H9 (cell line): ENCODE measurements at regions not wholly inside any gene's neighbourhood (a gene's known extent, or its start where the extent isn't known, plus 50 kb on each side); places are given as distances from the start of the nearest gene placed in this dataset.

Source experiments
- DNase-seq: peaks from one replicate; pipeline ENCODE4 v3.0.0-alpha.2; 2017
- H2AFZ ChIP-seq: one replicate; pipeline ENCODE4 v1.6.1; 2013; ENCODE audit warnings: mild to moderate bottlenecking, low read length, control low read depth, moderate library complexity
- H2AK5ac ChIP-seq: 2 replicates; pipeline ENCODE4 v1.6.1; 2013; ENCODE audit warnings: low read length, control low read depth, mixed read lengths; ENCODE audit not compliant: insufficient read length
- H2BK120ac ChIP-seq: one replicate; pipeline ENCODE4 v1.6.1; 2013; ENCODE audit warnings: low read depth, mild to moderate bottlenecking, low read length, control low read depth, inconsistent platforms; ENCODE audit not compliant: poor library complexity, severe bottlenecking
- H2BK12ac ChIP-seq: 2 replicates; pipeline ENCODE4 v1.6.1; 2013; ENCODE audit warnings: low read length, control low read depth, mixed read lengths, low read depth; ENCODE audit not compliant: insufficient read length
- H2BK15ac ChIP-seq: 2 replicates; pipeline ENCODE4 v1.6.1; 2013; ENCODE audit warnings: low read depth, low read length, control low read depth
- H2BK20ac ChIP-seq: one replicate; pipeline ENCODE4 v1.6.1; 2013; ENCODE audit warnings: low read depth, mild to moderate bottlenecking, low read length, control low read depth, inconsistent platforms; ENCODE audit not compliant: poor library complexity, severe bottlenecking
- H2BK5ac ChIP-seq: 2 replicates; pipeline ENCODE4 v1.6.1; 2013; ENCODE audit warnings: low read length, control low read depth, mixed read lengths; ENCODE audit not compliant: insufficient read length
- H3K14ac ChIP-seq: 2 replicates; pipeline ENCODE4 v1.6.1; 2013; ENCODE audit warnings: low read length, control low read depth; ENCODE audit not compliant: insufficient read depth
- H3K18ac ChIP-seq: 2 replicates; pipeline ENCODE4 v1.6.1; 2013; ENCODE audit warnings: low read depth, mild to moderate bottlenecking, mixed read lengths, low read length, control low read depth; ENCODE audit not compliant: insufficient read length
- H3K23ac ChIP-seq: 2 replicates; pipeline ENCODE4 v1.6.1; 2013; ENCODE audit warnings: low read length, control low read depth, mixed read lengths, low read depth; ENCODE audit not compliant: insufficient read length
- H3K23me2 ChIP-seq: 2 replicates; pipeline ENCODE4 v1.6.1; 2013; ENCODE audit warnings: low read depth, mild to moderate bottlenecking, mixed read lengths, low read length, control low read depth; ENCODE audit not compliant: insufficient read length, poor library complexity, severe bottlenecking
- H3K27ac ChIP-seq: 2 replicates; pipeline ENCODE4 v1.5.1; 2013; ENCODE audit warnings: low read length, control low read depth, mixed read lengths, low read depth; ENCODE audit not compliant: insufficient read length
- H3K27me3 ChIP-seq: 2 replicates; pipeline ENCODE4 v1.6.1; 2013; ENCODE audit warnings: low read length, control low read depth, inconsistent platforms; ENCODE audit not compliant: insufficient read depth
- H3K4ac ChIP-seq: 2 replicates; pipeline ENCODE4 v1.6.1; 2013; ENCODE audit warnings: low read depth, mild to moderate bottlenecking, control low read depth, inconsistent platforms, low read length, moderate library complexity
- H3K4me1 ChIP-seq: 2 replicates; pipeline ENCODE4 v1.6.1; 2013; ENCODE audit warnings: low read length, control low read depth, inconsistent platforms; ENCODE audit not compliant: insufficient read depth
- H3K4me2 ChIP-seq: 2 replicates; pipeline ENCODE4 v1.6.1; 2013; ENCODE audit warnings: low read length, control low read depth, mixed read lengths; ENCODE audit not compliant: insufficient read length, insufficient read depth
- H3K56ac ChIP-seq: 2 replicates; pipeline ENCODE4 v1.6.1; 2013; ENCODE audit warnings: low read depth, mild to moderate bottlenecking, mixed read lengths, low read length, control low read depth; ENCODE audit not compliant: insufficient read length
- H3K79me1 ChIP-seq: 2 replicates; pipeline ENCODE4 v1.6.1; 2013; ENCODE audit warnings: low read depth, mild to moderate bottlenecking, moderate library complexity, low read length, control low read depth, inconsistent platforms; ENCODE audit not compliant: insufficient read depth, poor library complexity, severe bottlenecking
- H3K79me2 ChIP-seq: 2 replicates; pipeline ENCODE4 v1.6.1; 2013; ENCODE audit warnings: low read length, control low read depth, inconsistent platforms; ENCODE audit not compliant: insufficient read depth
- H3K9ac ChIP-seq: 2 replicates; pipeline ENCODE4 v1.6.1; 2013; ENCODE audit warnings: low read length, control low read depth, mixed read lengths; ENCODE audit not compliant: insufficient read length; ENCODE audit errors: extremely low read depth
- H3K9me3 ChIP-seq: one replicate; pipeline ENCODE4 v1.6.1; 2013; ENCODE audit warnings: low read depth, low read length, inconsistent platforms; ENCODE audit not compliant: control insufficient read depth
- H3T11ph ChIP-seq: one replicate; pipeline ENCODE4 v1.6.1; 2013; ENCODE audit warnings: mild to moderate bottlenecking, low read length, control low read depth, inconsistent platforms
- H4K20me1 ChIP-seq: one replicate; pipeline ENCODE4 v1.6.1; 2013; ENCODE audit not compliant: control insufficient read depth, insufficient read length, insufficient read depth
- H4K5ac ChIP-seq: 2 replicates; pipeline ENCODE4 v1.6.1; 2013; ENCODE audit warnings: low read depth, mild to moderate bottlenecking, mixed read lengths, low read length, control low read depth; ENCODE audit not compliant: insufficient read length
- H4K8ac ChIP-seq: replicated peaks from 2 replicates; pipeline ENCODE4 v1.6.1; 2013; ENCODE audit warnings: low read length, control low read depth, mixed read lengths, low read depth; ENCODE audit not compliant: insufficient read length
- H4K91ac ChIP-seq: 2 replicates; pipeline ENCODE4 v1.6.1; 2013; ENCODE audit warnings: low read depth, mild to moderate bottlenecking, moderate library complexity, mixed read lengths, low read length, control low read depth; ENCODE audit not compliant: insufficient read length
- H3K27ac Mint-ChIP-seq, 3 experiments: 2 replicates in 2 of 3; 3 replicates in 1 of 3; pipeline ENCODE4 v1.8.0; 2020 to 2021; ENCODE audit warnings: mixed read lengths in 3 of 3, mild to moderate bottlenecking in 1 of 3, moderate library complexity in 1 of 3
- H3K27me3 Mint-ChIP-seq: 2 replicates; pipeline ENCODE4 v1.8.0; 2021; ENCODE audit warnings: low read depth, mild to moderate bottlenecking, moderate library complexity, mixed read lengths
- H3K36me3 Mint-ChIP-seq, 3 experiments: 2 replicates in 2 of 3; 3 replicates in 1 of 3; pipeline ENCODE4 v1.8.0; 2020 to 2021; ENCODE audit warnings: low read depth in 3 of 3, mixed read lengths in 3 of 3; ENCODE audit not compliant: insufficient read depth in 1 of 3
- H3K4me1 Mint-ChIP-seq, 2 experiments: 2 replicates each; pipeline ENCODE4 v1.8.0; 2020; ENCODE audit warnings: mixed read lengths in 2 of 2
- H3K4me3 Mint-ChIP-seq, 2 experiments: 2 replicates in 1 of 2; 3 replicates in 1 of 2; pipeline ENCODE4 v1.8.0; 2020 to 2021; ENCODE audit warnings: mild to moderate bottlenecking in 2 of 2, mixed read lengths in 2 of 2, moderate library complexity in 1 of 2
- H3K9me3 Mint-ChIP-seq, 2 experiments: 2 replicates in 1 of 2; 3 replicates in 1 of 2; pipeline ENCODE4 v1.8.0; 2020; ENCODE audit warnings: mild to moderate bottlenecking in 2 of 2, mixed read lengths in 2 of 2, moderate library complexity in 1 of 2
- WGBS: extraction: QIAGEN DNeasy Blood & Tissue Kit; methylation state at CpG from one replicate; pipeline ENCODE4 v1.1.7; 2013; ENCODE audit warnings: missing lambda C conversion rate, low lambda C conversion rate, mixed read lengths; ENCODE audit not compliant: insufficient read length; ENCODE audit errors: extremely low coverage; 5-methylcytosine and 5-hydroxymethylcytosine counted together
- TF ChIP-seq, protein P1 (sequence below): fragments of 200-600 bp; sonication (generic); conservative IDR thresholded peaks from 3 replicates; pipeline ENCODE4 v1.8.0; 2021; ENCODE audit warnings: antibody characterized with exemption, mild to moderate bottlenecking

DNA sequence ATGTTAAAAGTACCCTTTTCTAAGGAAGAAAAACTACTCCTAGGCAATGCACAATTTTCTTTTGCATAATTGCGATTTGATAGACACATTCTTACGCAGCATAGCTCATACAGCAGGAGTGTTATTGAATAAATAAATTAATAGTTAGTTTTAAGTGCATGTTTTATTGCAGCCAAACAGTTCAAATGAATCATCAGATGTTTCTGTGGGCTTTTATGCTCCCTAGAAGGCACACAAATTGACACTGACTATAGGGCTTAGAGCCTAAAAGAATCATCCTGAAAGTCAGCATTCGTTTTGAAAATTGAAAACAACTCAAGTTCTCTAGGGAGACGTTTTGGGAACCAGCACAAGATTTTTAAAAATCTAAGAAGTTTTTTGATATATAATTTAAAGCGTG is 411.9 kb downstream of the HLX start:
- Histone ChIP-seq H2BK12ac (no peak overlapping the region), H2AFZ (no peak overlapping the region), H2BK5ac (no peak overlapping the region), H3K4me1 (no peaks in the 10 kb centered on the region), H3K4me2 (no peak overlapping the region), H2BK120ac (no peak overlapping the region), H3K23ac (no peak overlapping the region), H4K20me1 (no peaks in the 10 kb centered on the region), H3T11ph (no peak overlapping the region), H2AK5ac (no peak overlapping the region), H3K27ac (no peak overlapping the region), H2BK15ac (no peak overlapping the region), H3K56ac (no peak overlapping the region), H3K18ac (no peak overlapping the region), H4K5ac (no peak overlapping the region), H3K4ac (no peak overlapping the region), H3K9me3 (no peaks in the 10 kb centered on the region), H3K14ac (no peak overlapping the region), H3K27me3 (no peaks in the 10 kb centered on the region), H3K23me2 (no peaks in the 10 kb centered on the region), H4K8ac (no peak overlapping the region), H4K91ac (no peak overlapping the region), H3K9ac (no peak overlapping the region), H3K79me2 (no peaks in the 10 kb centered on the region), H3K79me1 (no peaks in the 10 kb centered on the region), H2BK20ac (no peak overlapping the region)
- Mint-ChIP-seq H3K9me3 (no peaks in the 10 kb centered on the region), H3K36me3 (no peaks in the 10 kb centered on the region), H3K27ac (no peak overlapping the region), H3K27me3 (no peaks in the 10 kb centered on the region), H3K4me1 (peaks cover 18 to 33% of the 10 kb centered on the region in 2 experiments), H3K4me3 (no peak overlapping the region)
- WGBS, result no CpG with 5 or more reads among the region's 5 CpGs
- DNase-seq, result no peak
- TF ChIP-seq, protein P1, sequence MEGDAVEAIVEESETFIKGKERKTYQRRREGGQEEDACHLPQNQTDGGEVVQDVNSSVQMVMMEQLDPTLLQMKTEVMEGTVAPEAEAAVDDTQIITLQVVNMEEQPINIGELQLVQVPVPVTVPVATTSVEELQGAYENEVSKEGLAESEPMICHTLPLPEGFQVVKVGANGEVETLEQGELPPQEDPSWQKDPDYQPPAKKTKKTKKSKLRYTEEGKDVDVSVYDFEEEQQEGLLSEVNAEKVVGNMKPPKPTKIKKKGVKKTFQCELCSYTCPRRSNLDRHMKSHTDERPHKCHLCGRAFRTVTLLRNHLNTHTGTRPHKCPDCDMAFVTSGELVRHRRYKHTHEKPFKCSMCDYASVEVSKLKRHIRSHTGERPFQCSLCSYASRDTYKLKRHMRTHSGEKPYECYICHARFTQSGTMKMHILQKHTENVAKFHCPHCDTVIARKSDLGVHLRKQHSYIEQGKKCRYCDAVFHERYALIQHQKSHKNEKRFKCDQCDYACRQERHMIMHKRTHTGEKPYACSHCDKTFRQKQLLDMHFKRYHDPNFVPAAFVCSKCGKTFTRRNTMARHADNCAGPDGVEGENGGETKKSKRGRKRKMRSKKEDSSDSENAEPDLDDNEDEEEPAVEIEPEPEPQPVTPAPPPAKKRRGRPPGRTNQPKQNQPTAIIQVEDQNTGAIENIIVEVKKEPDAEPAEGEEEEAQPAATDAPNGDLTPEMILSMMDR, result no peak
